GM23338 (cell line): ENCODE measurements at regions not wholly inside any gene's neighbourhood (a gene's known extent, or its start where the extent isn't known, plus 50 kb on each side); places are given as distances from the start of the nearest gene placed in this dataset.

Experiments
- ATAC-seq: fragments of 200-7000 bp; cut with Tn5 transposase; 3 replicates; pipeline ENCODE4 v1.9.1; 2020
- DNase-seq: peaks from one replicate; pipeline ENCODE4 v3.0.0-alpha.2; 2015; ENCODE audit warnings: low spot score
- H2AFZ ChIP-seq: fragments of 200-600 bp; sonication (generic); 2 replicates; pipeline ENCODE4 v1.8.0; 2016; ENCODE audit warnings: antibody characterized with exemption, mild to moderate bottlenecking, moderate library complexity
- H3F3A ChIP-seq: fragments of 200-600 bp; sonication (generic); replicated peaks from 2 replicates; pipeline ENCODE4 v1.8.0; 2017; ENCODE audit warnings: antibody characterized with exemption, mixed run types, low read depth
- H3K27ac ChIP-seq: fragments of 200-600 bp; sonication (generic); 2 replicates; pipeline ENCODE4 v1.6.1; 2016; ENCODE audit warnings: low read depth
- H3K27me3 ChIP-seq: fragments of 200-600 bp; sonication (generic); 2 replicates; pipeline ENCODE4 v1.8.0; 2016; ENCODE audit warnings: mild to moderate bottlenecking, mixed run types, moderate library complexity; ENCODE audit not compliant: insufficient read depth
- H3K36me3 ChIP-seq: fragments of 200-600 bp; sonication (generic); 2 replicates; pipeline ENCODE4 v1.8.0; 2016; ENCODE audit warnings: mild to moderate bottlenecking; ENCODE audit not compliant: insufficient read depth
- H3K4me1 ChIP-seq: fragments of 200-600 bp; sonication (generic); 2 replicates; pipeline ENCODE4 v1.8.0; 2016; ENCODE audit warnings: mild to moderate bottlenecking, moderate library complexity; ENCODE audit not compliant: insufficient read depth
- H3K4me2 ChIP-seq: fragments of 200-600 bp; sonication (generic); 2 replicates; pipeline ENCODE4 v1.7.1; 2017; ENCODE audit warnings: mixed run types
- H3K4me3 ChIP-seq: fragments of 200-600 bp; sonication (generic); 2 replicates; pipeline ENCODE4 v1.6.1; 2016; ENCODE audit warnings: mixed run types
- H3K79me2 ChIP-seq: fragments of 200-600 bp; sonication (generic); replicated peaks from 2 replicates; pipeline ENCODE4 v1.8.0; 2017; ENCODE audit warnings: mild to moderate bottlenecking; ENCODE audit not compliant: insufficient read depth
- H3K9me2 ChIP-seq: fragments of 200-600 bp; sonication (generic); 2 replicates; pipeline ENCODE4 v1.8.0; 2017; ENCODE audit not compliant: insufficient read depth
- H4K20me1 ChIP-seq: fragments of 200-600 bp; sonication (generic); replicated peaks from 2 replicates; pipeline ENCODE4 v1.8.0; 2017; ENCODE audit warnings: mild to moderate bottlenecking; ENCODE audit not compliant: insufficient read depth
- H3K27ac Mint-ChIP-seq: 2 replicates; pipeline ENCODE4 v1.8.0; 2020; ENCODE audit warnings: inconsistent platforms, mild to moderate bottlenecking, moderate library complexity, mixed read lengths
- H3K27me3 Mint-ChIP-seq: 3 replicates; pipeline ENCODE4 v1.8.0; 2022; ENCODE audit warnings: low read depth, mild to moderate bottlenecking, moderate library complexity, mixed read lengths, inconsistent platforms; ENCODE audit not compliant: insufficient read depth, poor library complexity
- H3K36me3 Mint-ChIP-seq: 3 replicates; pipeline ENCODE4 v1.8.0; 2021; ENCODE audit warnings: low read depth, mild to moderate bottlenecking, inconsistent platforms, moderate library complexity, mixed read lengths
- H3K4me1 Mint-ChIP-seq: 3 replicates; pipeline ENCODE4 v1.8.0; 2020; ENCODE audit warnings: mild to moderate bottlenecking, inconsistent platforms, mixed read lengths
- H3K4me3 Mint-ChIP-seq: 3 replicates; pipeline ENCODE4 v1.8.0; 2021; ENCODE audit warnings: moderate library complexity, mild to moderate bottlenecking, inconsistent platforms, mixed read lengths
- H3K9me3 Mint-ChIP-seq: 3 replicates; pipeline ENCODE4 v1.8.0; 2020; ENCODE audit warnings: moderate library complexity, mild to moderate bottlenecking, inconsistent platforms, mixed read lengths
- CREB1 ChIP-seq: fragments of 250-450 bp; sonication (Bioruptor Pico); IDR thresholded peaks from 2 replicates; pipeline ENCODE4 v1.5.0; 2020; ENCODE audit warnings: low read depth, mild to moderate bottlenecking, moderate library complexity
- EZH2phosphoT487 ChIP-seq: fragments of 200-600 bp; sonication (generic); IDR thresholded peaks from one replicate; pipeline ENCODE4 v1.8.1; 2018; ENCODE audit warnings: antibody characterized with exemption; ENCODE audit not compliant: unreplicated experiment
- JUNB ChIP-seq: IDR thresholded peaks from one replicate; pipeline ENCODE4 v1.6.1; 2016; ENCODE audit warnings: antibody characterized with exemption; ENCODE audit not compliant: unreplicated experiment
- NANOG ChIP-seq: IDR thresholded peaks from 2 replicates; pipeline ENCODE4 v1.6.1; 2016; ENCODE audit warnings: antibody characterized with exemption, borderline replicate concordance
- POLR2AphosphoS5 ChIP-seq: IDR thresholded peaks from 2 replicates; pipeline ENCODE4 v1.6.1; 2016; ENCODE audit warnings: antibody characterized with exemption, low read depth
- STAT1 ChIP-seq: IDR thresholded peaks from one replicate; pipeline ENCODE4 v1.6.1; 2016; ENCODE audit warnings: antibody characterized with exemption; ENCODE audit not compliant: unreplicated experiment
- ZNF114 ChIP-seq: fragments of 250-450 bp; sonication (Bioruptor Pico); IDR thresholded peaks from 2 replicates; pipeline ENCODE4 v1.5.0; 2020; ENCODE audit warnings: mild to moderate bottlenecking, moderate library complexity
- ZNF331 ChIP-seq: fragments of 250-450 bp; sonication (Bioruptor Pico); IDR thresholded peaks from 2 replicates; pipeline ENCODE4 v1.5.0; 2020; ENCODE audit warnings: low read depth, mild to moderate bottlenecking, moderate library complexity
- TF ChIP-seq, protein P1 (sequence below): fragments of 250-450 bp; sonication (Bioruptor Pico); IDR thresholded peaks from 2 replicates; pipeline ENCODE4 v1.5.0; 2020; ENCODE audit warnings: mild to moderate bottlenecking, moderate library complexity
- TF ChIP-seq, protein P2 (sequence below): IDR thresholded peaks from one replicate; pipeline ENCODE4 v1.6.1; 2018; ENCODE audit warnings: antibody characterized with exemption; ENCODE audit not compliant: unreplicated experiment
- TF ChIP-seq, protein P3 (sequence below), 2 experiments: fragments of 200-600 bp in 1 of 2; sonication (generic) in 1 of 2; conservative IDR thresholded peaks; 2 replicates each; pipeline versions ENCODE4 v1.5.1 to v1.6.1; 2016 to 2017; ENCODE audit warnings: antibody characterized with exemption in 2 of 2, low read depth in 2 of 2, mild to moderate bottlenecking in 2 of 2, moderate library complexity in 1 of 2

DNA sequence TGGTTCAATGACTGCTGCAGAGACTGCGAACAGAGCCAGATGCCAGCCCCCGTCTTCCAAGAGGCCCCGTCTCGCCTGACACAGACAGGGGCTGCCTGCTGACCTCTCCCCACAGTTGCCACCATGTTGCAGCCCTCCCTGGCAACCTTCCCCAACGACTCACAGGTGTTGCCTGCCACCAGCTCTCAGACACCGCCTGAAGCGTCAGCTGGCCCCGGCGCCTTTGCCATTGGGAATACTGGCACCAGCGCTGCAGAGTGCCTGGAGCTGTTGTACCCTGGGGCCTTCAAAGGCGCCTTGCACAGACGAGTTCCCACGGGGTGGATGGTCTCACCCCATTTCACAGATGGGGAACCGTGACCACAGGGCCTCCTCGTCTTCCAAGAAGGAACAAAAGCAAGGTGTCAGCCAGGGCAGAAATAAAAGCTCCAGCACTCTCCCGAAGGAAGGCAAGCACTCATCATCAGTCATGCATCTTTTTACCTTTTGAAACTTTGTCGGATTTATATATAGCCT, 167.0 kb downstream of the ADSS2 start (continued):
- TF ChIP-seq, protein P1, sequence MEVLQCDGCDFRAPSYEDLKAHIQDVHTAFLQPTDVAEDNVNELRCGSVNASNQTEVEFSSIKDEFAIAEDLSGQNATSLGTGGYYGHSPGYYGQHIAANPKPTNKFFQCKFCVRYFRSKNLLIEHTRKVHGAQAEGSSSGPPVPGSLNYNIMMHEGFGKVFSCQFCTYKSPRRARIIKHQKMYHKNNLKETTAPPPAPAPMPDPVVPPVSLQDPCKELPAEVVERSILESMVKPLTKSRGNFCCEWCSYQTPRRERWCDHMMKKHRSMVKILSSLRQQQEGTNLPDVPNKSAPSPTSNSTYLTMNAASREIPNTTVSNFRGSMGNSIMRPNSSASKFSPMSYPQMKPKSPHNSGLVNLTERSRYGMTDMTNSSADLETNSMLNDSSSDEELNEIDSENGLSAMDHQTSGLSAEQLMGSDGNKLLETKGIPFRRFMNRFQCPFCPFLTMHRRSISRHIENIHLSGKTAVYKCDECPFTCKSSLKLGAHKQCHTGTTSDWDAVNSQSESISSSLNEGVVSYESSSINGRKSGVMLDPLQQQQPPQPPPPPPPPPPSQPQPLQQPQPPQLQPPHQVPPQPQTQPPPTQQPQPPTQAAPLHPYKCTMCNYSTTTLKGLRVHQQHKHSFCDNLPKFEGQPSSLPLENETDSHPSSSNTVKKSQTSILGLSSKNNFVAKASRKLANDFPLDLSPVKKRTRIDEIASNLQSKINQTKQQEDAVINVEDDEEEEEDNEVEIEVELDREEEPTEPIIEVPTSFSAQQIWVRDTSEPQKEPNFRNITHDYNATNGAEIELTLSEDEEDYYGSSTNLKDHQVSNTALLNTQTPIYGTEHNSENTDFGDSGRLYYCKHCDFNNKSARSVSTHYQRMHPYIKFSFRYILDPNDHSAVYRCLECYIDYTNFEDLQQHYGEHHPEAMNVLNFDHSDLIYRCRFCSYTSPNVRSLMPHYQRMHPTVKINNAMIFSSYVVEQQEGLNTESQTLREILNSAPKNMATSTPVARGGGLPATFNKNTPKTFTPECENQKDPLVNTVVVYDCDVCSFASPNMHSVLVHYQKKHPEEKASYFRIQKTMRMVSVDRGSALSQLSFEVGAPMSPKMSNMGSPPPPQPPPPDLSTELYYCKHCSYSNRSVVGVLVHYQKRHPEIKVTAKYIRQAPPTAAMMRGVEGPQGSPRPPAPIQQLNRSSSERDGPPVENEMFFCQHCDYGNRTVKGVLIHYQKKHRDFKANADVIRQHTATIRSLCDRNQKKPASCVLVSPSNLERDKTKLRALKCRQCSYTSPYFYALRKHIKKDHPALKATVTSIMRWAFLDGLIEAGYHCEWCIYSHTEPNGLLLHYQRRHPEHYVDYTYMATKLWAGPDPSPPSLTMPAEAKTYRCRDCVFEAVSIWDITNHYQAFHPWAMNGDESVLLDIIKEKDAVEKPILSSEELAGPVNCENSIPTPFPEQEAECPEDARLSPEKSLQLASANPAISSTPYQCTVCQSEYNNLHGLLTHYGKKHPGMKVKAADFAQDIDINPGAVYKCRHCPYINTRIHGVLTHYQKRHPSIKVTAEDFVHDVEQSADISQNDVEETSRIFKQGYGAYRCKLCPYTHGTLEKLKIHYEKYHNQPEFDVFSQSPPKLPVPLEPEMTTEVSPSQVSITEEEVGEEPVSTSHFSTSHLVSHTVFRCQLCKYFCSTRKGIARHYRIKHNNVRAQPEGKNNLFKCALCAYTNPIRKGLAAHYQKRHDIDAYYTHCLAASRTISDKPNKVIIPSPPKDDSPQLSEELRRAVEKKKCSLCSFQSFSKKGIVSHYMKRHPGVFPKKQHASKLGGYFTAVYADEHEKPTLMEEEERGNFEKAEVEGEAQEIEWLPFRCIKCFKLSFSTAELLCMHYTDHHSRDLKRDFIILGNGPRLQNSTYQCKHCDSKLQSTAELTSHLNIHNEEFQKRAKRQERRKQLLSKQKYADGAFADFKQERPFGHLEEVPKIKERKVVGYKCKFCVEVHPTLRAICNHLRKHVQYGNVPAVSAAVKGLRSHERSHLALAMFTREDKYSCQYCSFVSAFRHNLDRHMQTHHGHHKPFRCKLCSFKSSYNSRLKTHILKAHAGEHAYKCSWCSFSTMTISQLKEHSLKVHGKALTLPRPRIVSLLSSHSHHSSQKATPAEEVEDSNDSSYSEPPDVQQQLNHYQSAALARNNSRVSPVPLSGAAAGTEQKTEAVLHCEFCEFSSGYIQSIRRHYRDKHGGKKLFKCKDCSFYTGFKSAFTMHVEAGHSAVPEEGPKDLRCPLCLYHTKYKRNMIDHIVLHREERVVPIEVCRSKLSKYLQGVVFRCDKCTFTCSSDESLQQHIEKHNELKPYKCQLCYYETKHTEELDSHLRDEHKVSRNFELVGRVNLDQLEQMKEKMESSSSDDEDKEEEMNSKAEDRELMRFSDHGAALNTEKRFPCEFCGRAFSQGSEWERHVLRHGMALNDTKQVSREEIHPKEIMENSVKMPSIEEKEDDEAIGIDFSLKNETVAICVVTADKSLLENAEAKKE (CRISPR knock-in tag) = no peak

DNA sequence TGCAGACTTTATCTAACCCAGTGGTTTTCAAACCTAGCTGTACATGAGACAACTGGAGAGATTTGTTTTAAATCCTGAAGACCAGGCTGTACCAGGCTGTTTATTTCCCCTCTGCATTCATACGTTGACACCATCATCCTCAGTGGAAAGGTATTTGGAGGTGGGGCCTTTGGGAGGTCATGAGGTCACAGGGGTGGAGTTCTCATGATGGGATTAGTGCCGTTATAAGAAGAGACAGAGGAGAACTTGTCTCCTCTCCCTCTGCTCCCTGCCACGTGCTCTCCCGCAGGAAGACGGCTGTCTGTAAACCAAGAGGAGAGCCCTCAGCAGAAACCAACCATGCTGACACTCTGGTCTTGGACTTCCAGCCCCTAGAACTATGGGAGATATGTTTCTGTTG, 165.4 kb downstream of the ADSS2 start:
- H2AFZ ChIP-seq = no peak overlapping the region
- no peaks in the 10 kb centered on the region for H3K4me1 ChIP-seq
- H3K4me2 ChIP-seq = no peak overlapping the region
- H3F3A ChIP-seq = no peaks in the 10 kb centered on the region
- H3K9me2 ChIP-seq = no peaks in the 10 kb centered on the region
- Mint-ChIP-seq H3K4me3 (no peak overlapping the region), H3K4me1 (no peaks in the 10 kb centered on the region), H3K27me3 (peaks cover 7% of the 10 kb centered on the region), H3K36me3 (no peaks in the 10 kb centered on the region; the same call in 2 of the 3 replicates), H3K27ac (no peak overlapping the region), H3K9me3 (peaks cover 8% of the 10 kb centered on the region; the same call in 1 of the 3 replicates)
- H3K27ac ChIP-seq = no peak overlapping the region
- no peaks in the 10 kb centered on the region for H3K27me3 ChIP-seq
- no peaks in the 10 kb centered on the region for H3K79me2 ChIP-seq
- no peaks in the 10 kb centered on the region for H3K36me3 ChIP-seq
- ATAC-seq (no peak), DNase-seq (no peak)
- H4K20me1 ChIP-seq = no peaks in the 10 kb centered on the region
- H3K4me3 ChIP-seq = no peak overlapping the region
- TF ChIP-seq ZNF114 (CRISPR knock-in tag) = no peak
- no peak for TF ChIP-seq JUNB
- TF ChIP-seq EZH2phosphoT487 = no peak
- TF ChIP-seq, protein P2, sequence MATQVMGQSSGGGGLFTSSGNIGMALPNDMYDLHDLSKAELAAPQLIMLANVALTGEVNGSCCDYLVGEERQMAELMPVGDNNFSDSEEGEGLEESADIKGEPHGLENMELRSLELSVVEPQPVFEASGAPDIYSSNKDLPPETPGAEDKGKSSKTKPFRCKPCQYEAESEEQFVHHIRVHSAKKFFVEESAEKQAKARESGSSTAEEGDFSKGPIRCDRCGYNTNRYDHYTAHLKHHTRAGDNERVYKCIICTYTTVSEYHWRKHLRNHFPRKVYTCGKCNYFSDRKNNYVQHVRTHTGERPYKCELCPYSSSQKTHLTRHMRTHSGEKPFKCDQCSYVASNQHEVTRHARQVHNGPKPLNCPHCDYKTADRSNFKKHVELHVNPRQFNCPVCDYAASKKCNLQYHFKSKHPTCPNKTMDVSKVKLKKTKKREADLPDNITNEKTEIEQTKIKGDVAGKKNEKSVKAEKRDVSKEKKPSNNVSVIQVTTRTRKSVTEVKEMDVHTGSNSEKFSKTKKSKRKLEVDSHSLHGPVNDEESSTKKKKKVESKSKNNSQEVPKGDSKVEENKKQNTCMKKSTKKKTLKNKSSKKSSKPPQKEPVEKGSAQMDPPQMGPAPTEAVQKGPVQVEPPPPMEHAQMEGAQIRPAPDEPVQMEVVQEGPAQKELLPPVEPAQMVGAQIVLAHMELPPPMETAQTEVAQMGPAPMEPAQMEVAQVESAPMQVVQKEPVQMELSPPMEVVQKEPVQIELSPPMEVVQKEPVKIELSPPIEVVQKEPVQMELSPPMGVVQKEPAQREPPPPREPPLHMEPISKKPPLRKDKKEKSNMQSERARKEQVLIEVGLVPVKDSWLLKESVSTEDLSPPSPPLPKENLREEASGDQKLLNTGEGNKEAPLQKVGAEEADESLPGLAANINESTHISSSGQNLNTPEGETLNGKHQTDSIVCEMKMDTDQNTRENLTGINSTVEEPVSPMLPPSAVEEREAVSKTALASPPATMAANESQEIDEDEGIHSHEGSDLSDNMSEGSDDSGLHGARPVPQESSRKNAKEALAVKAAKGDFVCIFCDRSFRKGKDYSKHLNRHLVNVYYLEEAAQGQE = no peak
- no peak for TF ChIP-seq STAT1
- no peak for TF ChIP-seq POLR2AphosphoS5
- TF ChIP-seq, protein P3, sequence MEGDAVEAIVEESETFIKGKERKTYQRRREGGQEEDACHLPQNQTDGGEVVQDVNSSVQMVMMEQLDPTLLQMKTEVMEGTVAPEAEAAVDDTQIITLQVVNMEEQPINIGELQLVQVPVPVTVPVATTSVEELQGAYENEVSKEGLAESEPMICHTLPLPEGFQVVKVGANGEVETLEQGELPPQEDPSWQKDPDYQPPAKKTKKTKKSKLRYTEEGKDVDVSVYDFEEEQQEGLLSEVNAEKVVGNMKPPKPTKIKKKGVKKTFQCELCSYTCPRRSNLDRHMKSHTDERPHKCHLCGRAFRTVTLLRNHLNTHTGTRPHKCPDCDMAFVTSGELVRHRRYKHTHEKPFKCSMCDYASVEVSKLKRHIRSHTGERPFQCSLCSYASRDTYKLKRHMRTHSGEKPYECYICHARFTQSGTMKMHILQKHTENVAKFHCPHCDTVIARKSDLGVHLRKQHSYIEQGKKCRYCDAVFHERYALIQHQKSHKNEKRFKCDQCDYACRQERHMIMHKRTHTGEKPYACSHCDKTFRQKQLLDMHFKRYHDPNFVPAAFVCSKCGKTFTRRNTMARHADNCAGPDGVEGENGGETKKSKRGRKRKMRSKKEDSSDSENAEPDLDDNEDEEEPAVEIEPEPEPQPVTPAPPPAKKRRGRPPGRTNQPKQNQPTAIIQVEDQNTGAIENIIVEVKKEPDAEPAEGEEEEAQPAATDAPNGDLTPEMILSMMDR (conservative IDR thresholded peaks at IDR 0.05; ENCODE audit: low read depth in 2 of 2) = no peak
- TF ChIP-seq ZNF331 (CRISPR knock-in tag) = no peak
- TF ChIP-seq CREB1 = no peak
- TF ChIP-seq NANOG = no peak
